ENCODE measurements at regions not wholly inside any gene's neighbourhood (a gene's known extent, or its start where the extent isn't known, plus 50 kb on each side); places are given as distances from the start of the nearest gene placed in this dataset.

GRCh38 chr2:57891086-57891712 is 155.4 kb upstream of the VRK2 start:
- DNase-seq: no peak

GRCh38 chr2:57892920-57893319 is 153.7 kb upstream of the VRK2 start:
- DNase-seq: no peak

GRCh38 chr2:57893347-57893746 is 153.3 kb upstream of the VRK2 start:
- no peak for DNase-seq

- no peak for DNase-seq
These were observed 152.8 kb upstream of the VRK2 start for GRCh38 chr2:57893786-57894185.

- DNase-seq: no peak
These were observed 152.2 kb upstream of the VRK2 start for GRCh38 chr2:57894381-57894780.

- DNase-seq: no peak
These were observed 148.7 kb upstream of the VRK2 start for GRCh38 chr2:57897920-57898319.

GRCh38 chr2:57899898-57900297 is 146.7 kb upstream of the VRK2 start:
- DNase-seq: no peak

- DNase-seq: no peak
These were observed 144.0 kb upstream of the VRK2 start for GRCh38 chr2:57902578-57902977.

- no peak for DNase-seq
These were observed 140.4 kb upstream of the VRK2 start for GRCh38 chr2:57906152-57906732.

- no peak for DNase-seq
These were observed 139.2 kb upstream of the VRK2 start for GRCh38 chr2:57907411-57907810.

- DNase-seq: no peak
These were observed 137.9 kb upstream of the VRK2 start for GRCh38 chr2:57908736-57909161.

GRCh38 chr2:57918126-57918525 is 128.5 kb upstream of the VRK2 start:
- no peak for DNase-seq

GRCh38 chr2:57920342-57920939 is 126.2 kb upstream of the VRK2 start:
- DNase-seq: no peak

GRCh38 chr2:57934659-57935058 is 111.9 kb upstream of the VRK2 start:
- no peak for DNase-seq

GRCh38 chr2:57936216-57936615 is 110.4 kb upstream of the VRK2 start:
- DNase-seq: no peak

- no peak for DNase-seq
These were observed 109.2 kb upstream of the VRK2 start for GRCh38 chr2:57937456-57937855.

- DNase-seq: no peak
These were observed 104.8 kb upstream of the VRK2 start for GRCh38 chr2:57941816-57942215.

GRCh38 chr2:57943315-57943714 is 103.3 kb upstream of the VRK2 start:
- DNase-seq: no peak

- no peak for DNase-seq
These were observed 99.2 kb upstream of the VRK2 start for GRCh38 chr2:57947398-57947797.

GRCh38 chr2:57954020-57954419 is 92.6 kb upstream of the VRK2 start:
- DNase-seq: no peak

GRCh38 chr2:57957238-57957637 is 89.4 kb upstream of the VRK2 start:
- DNase-seq: no peak

- DNase-seq: no peak
These were observed 87.2 kb upstream of the VRK2 start for GRCh38 chr2:57959390-57959789.

GRCh38 chr2:57962861-57963260 is 83.7 kb upstream of the VRK2 start:
- DNase-seq: no peak

- no peak for DNase-seq
These were observed 81.4 kb upstream of the VRK2 start for GRCh38 chr2:57965219-57965618.

Measured in right kidney (tissue), 1 donor.